A549 (cell line): ENCODE measurements at regions not wholly inside any gene's neighbourhood (a gene's known extent, or its start where the extent isn't known, plus 50 kb on each side); places are given as distances from the start of the nearest gene placed in this dataset.

Experiments
- ATAC-seq, 2 experiments: fragments of 200-7000 bp in 1 of 2; fragments of >200 bp in 1 of 2; cut with Nextera tagmentation in 1 of 2; cut with Tn5 transposase in 1 of 2; 3 replicates each; pipeline versions ENCODE4 v1.8.0 to v1.9.1; 2018 to 2020; ENCODE audit warnings: mild to moderate bottlenecking in 1 of 2, moderate library complexity in 1 of 2
- CTCF ChIA-PET: fragments of 300-600 bp; sonication (Branson Sonifier 250); formaldehyde crosslinking; extraction: SDS; loops from one replicate; lab custom pipeline; 2021; ENCODE audit warnings: antibody characterized with exemption, inconsistent platforms; lab: Yijun Ruan, JAX
- POLR2A ChIA-PET: fragments of 350-600 bp; formaldehyde crosslinking; extraction: SDS; loops from one replicate; lab custom pipeline; 2021; ENCODE audit warnings: antibody characterized with exemption, inconsistent platforms; lab: Yijun Ruan, JAX
- DNase-seq, 2 experiments: peaks; one replicate each; pipeline versions ENCODE4 v3.0.0 to v3.0.0-alpha.2; 2011 to 2016; ENCODE audit warnings: low read depth in 1 of 2, low spot score in 1 of 2
- FAIRE-seq: peaks from 2 replicates; lab custom pipeline; 2011; peaks lifted over from hg19 to GRCh38; lab: Jason Lieb, UNC
- H3K27ac ChIP-seq, 2 experiments: fragments of >200 bp; sonication (Bioruptor Twin); formaldehyde crosslinking; 3 replicates each; pipeline ENCODE4 v1.5.1; 2016 to 2017
- H3K4me1 ChIP-seq: fragments of >200 bp; sonication (Bioruptor Twin); formaldehyde crosslinking; 3 replicates; pipeline ENCODE4 v1.6.1; 2016
- H3K4me2 ChIP-seq: fragments of >200 bp; sonication (Bioruptor Twin); formaldehyde crosslinking; 3 replicates; pipeline ENCODE4 v1.6.1; 2016
- H3K4me3 ChIP-seq: fragments of >200 bp; sonication (Bioruptor Twin); formaldehyde crosslinking; 3 replicates; pipeline ENCODE4 v1.5.1; 2016
- H3K9me3 ChIP-seq: fragments of >200 bp; sonication (Bioruptor Twin); formaldehyde crosslinking; 3 replicates; pipeline ENCODE4 v1.6.1; 2016
- ATOH8 ChIP-seq: fragments of 250-450 bp; sonication (Bioruptor Pico); IDR thresholded peaks from 2 replicates; pipeline ENCODE4 v1.5.0; 2020; ENCODE audit warnings: low read depth, mild to moderate bottlenecking, moderate library complexity
- BCL3 ChIP-seq: fragments of >200 bp; sonication (Bioruptor Twin); formaldehyde crosslinking; IDR thresholded peaks from 3 replicates; pipeline ENCODE4 v1.6.1; 2016
- BHLHE40 ChIP-seq: IDR thresholded peaks from 2 replicates; pipeline ENCODE4 v1.6.1; 2012; ENCODE audit warnings: low read depth, low read length, inconsistent platforms
- CBX2 ChIP-seq: fragments of 200-600 bp; sonication (generic); IDR thresholded peaks from 2 replicates; pipeline ENCODE4 v1.6.1; 2016; ENCODE audit warnings: low read depth, mild to moderate bottlenecking, borderline replicate concordance
- CBX8 ChIP-seq: fragments of 200-600 bp; sonication (generic); IDR thresholded peaks from 2 replicates; pipeline ENCODE4 v1.6.1; 2016
- CEBPB ChIP-seq, 2 experiments: fragments of >200 bp in 1 of 2; sonication (Bioruptor Twin) in 1 of 2; formaldehyde crosslinking in 1 of 2; IDR thresholded peaks; 2 replicates each; pipeline ENCODE4 v1.6.1; 2012 to 2016
- CHD4 ChIP-seq: fragments of 200-600 bp; sonication (generic); IDR thresholded peaks from 2 replicates; pipeline ENCODE4 v1.6.1; 2016; ENCODE audit warnings: antibody characterized with exemption, mild to moderate bottlenecking, borderline replicate concordance
- EHF ChIP-seq: fragments of 250-450 bp; sonication (Bioruptor Pico); IDR thresholded peaks from 2 replicates; pipeline ENCODE4 v1.5.0; 2020; ENCODE audit warnings: mild to moderate bottlenecking
- EHMT2 ChIP-seq: fragments of 200-600 bp; sonication (generic); IDR thresholded peaks from 2 replicates; pipeline ENCODE4 v1.6.1; 2016; ENCODE audit warnings: antibody characterized with exemption, low read depth, mild to moderate bottlenecking, moderate library complexity
- FOSB ChIP-seq: fragments of 250-450 bp; sonication (Bioruptor Pico); IDR thresholded peaks from 2 replicates; pipeline ENCODE4 v1.5.0; 2020; ENCODE audit warnings: mild to moderate bottlenecking, moderate library complexity
- GATA3 ChIP-seq: IDR thresholded peaks from 2 replicates; pipeline ENCODE4 v1.6.1; 2012; ENCODE audit warnings: borderline replicate concordance
- HMGXB4 ChIP-seq: fragments of 250-450 bp; sonication (Bioruptor Pico); IDR thresholded peaks from 2 replicates; pipeline ENCODE4 v1.5.0; 2021; ENCODE audit warnings: mild to moderate bottlenecking, moderate library complexity, borderline replicate concordance
- HOXA7 ChIP-seq: fragments of 250-450 bp; sonication (Bioruptor Pico); IDR thresholded peaks from 2 replicates; pipeline ENCODE4 v1.5.0; 2020; ENCODE audit warnings: mild to moderate bottlenecking, moderate library complexity
- HOXB13 ChIP-seq: fragments of 250-450 bp; sonication (Bioruptor Pico); IDR thresholded peaks from 2 replicates; pipeline ENCODE4 v1.5.0; 2020; ENCODE audit warnings: low read depth, mild to moderate bottlenecking, moderate library complexity
- JUN ChIP-seq, 2 experiments: fragments of >200 bp; sonication (Bioruptor Twin); formaldehyde crosslinking; IDR thresholded peaks; 2 replicates in 1 of 2; 3 replicates in 1 of 2; pipeline ENCODE4 v1.6.1; 2016 to 2017
- MAX ChIP-seq: IDR thresholded peaks from 2 replicates; pipeline ENCODE4 v1.6.1; 2012
- PHF8 ChIP-seq: fragments of 200-600 bp; sonication (generic); IDR thresholded peaks from 2 replicates; pipeline ENCODE4 v1.6.1; 2016; ENCODE audit warnings: low read depth, mild to moderate bottlenecking, antibody characterized with exemption, moderate library complexity, borderline replicate concordance
- POLR2A ChIP-seq: IDR thresholded peaks from 2 replicates; pipeline ENCODE4 v1.6.1; 2012; ENCODE audit warnings: mild to moderate bottlenecking, low read length
- RARB ChIP-seq: fragments of 250-450 bp; sonication (Bioruptor Pico); IDR thresholded peaks from 2 replicates; pipeline ENCODE4 v1.8.0; 2021; ENCODE audit warnings: mild to moderate bottlenecking, moderate library complexity
- RFX5 ChIP-seq: fragments of 450-650 bp; IDR thresholded peaks from 2 replicates; pipeline ENCODE4 v1.7.1; 2014; ENCODE audit warnings: antibody characterized with exemption, mild to moderate bottlenecking, moderate library complexity
- SMC3 ChIP-seq: fragments of >200 bp; sonication (Bioruptor Twin); formaldehyde crosslinking; IDR thresholded peaks from 3 replicates; pipeline ENCODE4 v1.6.1; 2018; ENCODE audit warnings: inconsistent platforms
- USF2 ChIP-seq: fragments of 450-650 bp; IDR thresholded peaks from 2 replicates; pipeline ENCODE4 v1.6.1; 2014; ENCODE audit warnings: antibody characterized with exemption
- WGBS: methylation state at CpG from one replicate; pipeline ENCODE4 v1.1.6; 2017; ENCODE audit errors: missing lambda C conversion rate; 5-methylcytosine and 5-hydroxymethylcytosine counted together

GRCh38 chr20:48456366-48457192 is 371.2 kb downstream of the PREX1 start:
- CTCF ChIA-PET = no interaction called here
- no peak for DNase-seq

GRCh38 chr20:48455651-48456365 is 372.0 kb downstream of the PREX1 start:
- CTCF ChIA-PET = no interaction called here
- FAIRE-seq (no peak), DNase-seq (no peak), ATAC-seq (no peak)
- no peaks in the 10 kb centered on the region for H3K4me1 ChIP-seq
- no peak overlapping the region for H3K4me2 ChIP-seq
- TF ChIP-seq FOSB (CRISPR knock-in tag) (no peak), HOXA7 (CRISPR knock-in tag) (no peak), BHLHE40 (no peak), MAX (no peak), CHD4 (no peak), GATA3 (no peak), PHF8 (no peak), HMGXB4 (CRISPR knock-in tag) (no peak)
- H3K27ac ChIP-seq = no peak overlapping the region
- H3K4me3 ChIP-seq = no peak overlapping the region
- no peaks in the 10 kb centered on the region for H3K9me3 ChIP-seq
- POLR2A ChIA-PET = no interaction called here
- WGBS = 41% methylated on average over 16 of the region's 16 CpGs

More at GRCh38 chr20:48456366-48457192, 371.2 kb downstream of the PREX1 start:
- no peak overlapping the region for H3K27ac ChIP-seq
- 55% methylated on average over 6 of the region's 8 CpGs for WGBS
- no peak for ATAC-seq
- no peaks in the 10 kb centered on the region for H3K9me3 ChIP-seq
- FAIRE-seq = no peak
- H3K4me1 ChIP-seq = no peaks in the 10 kb centered on the region
- TF ChIP-seq HOXA7 (CRISPR knock-in tag) (no peak), JUN (IDR thresholded peaks at IDR 0.05) (no peak), POLR2A (no peak), CEBPB (IDR thresholded peaks at IDR 0.05) (no peak), CBX2 (no peak), BHLHE40 (no peak)
- POLR2A ChIA-PET = no interaction called here
- no peak overlapping the region for H3K4me3 ChIP-seq
- H3K4me2 ChIP-seq = no peak overlapping the region

GRCh38 chr20:48454671-48455490 is 372.9 kb downstream of the PREX1 start:
- Histone ChIP-seq H3K4me2 (no peak overlapping the region), H3K27ac (no peak overlapping the region), H3K4me3 (no peak overlapping the region), H3K9me3 (no peaks in the 10 kb centered on the region), H3K4me1 (no peaks in the 10 kb centered on the region)
- POLR2A ChIA-PET = no interaction called here
- DNase-seq = no peak
- TF ChIP-seq CBX8 (no peak), BCL3 (no peak), RARB (CRISPR knock-in tag) (no peak), EHMT2 (no peak), SMC3 (no peak), USF2 (no peak), RFX5 (no peak), EHF (CRISPR knock-in tag) (no peak), HOXB13 (CRISPR knock-in tag) (no peak), ATOH8 (CRISPR knock-in tag) (no peak), FOSB (CRISPR knock-in tag) (no peak)
- FAIRE-seq = no peak
- no peak for ATAC-seq
- CTCF ChIA-PET = no interaction called here
- 15% methylated on average over 13 of the region's 14 CpGs for WGBS
